GM19455 (cell line): ENCODE measurements at regions not wholly inside any gene's neighbourhood (a gene's known extent, or its start where the extent isn't known, plus 50 kb on each side); places are given as distances from the start of the nearest gene placed in this dataset.

Source experiments
- ATAC-seq: cut with Tn5 transposase; IDR thresholded peaks from one replicate; pipeline ENCODE4 v1.9.1; 2021; ENCODE audit not compliant: unreplicated experiment

DNA sequence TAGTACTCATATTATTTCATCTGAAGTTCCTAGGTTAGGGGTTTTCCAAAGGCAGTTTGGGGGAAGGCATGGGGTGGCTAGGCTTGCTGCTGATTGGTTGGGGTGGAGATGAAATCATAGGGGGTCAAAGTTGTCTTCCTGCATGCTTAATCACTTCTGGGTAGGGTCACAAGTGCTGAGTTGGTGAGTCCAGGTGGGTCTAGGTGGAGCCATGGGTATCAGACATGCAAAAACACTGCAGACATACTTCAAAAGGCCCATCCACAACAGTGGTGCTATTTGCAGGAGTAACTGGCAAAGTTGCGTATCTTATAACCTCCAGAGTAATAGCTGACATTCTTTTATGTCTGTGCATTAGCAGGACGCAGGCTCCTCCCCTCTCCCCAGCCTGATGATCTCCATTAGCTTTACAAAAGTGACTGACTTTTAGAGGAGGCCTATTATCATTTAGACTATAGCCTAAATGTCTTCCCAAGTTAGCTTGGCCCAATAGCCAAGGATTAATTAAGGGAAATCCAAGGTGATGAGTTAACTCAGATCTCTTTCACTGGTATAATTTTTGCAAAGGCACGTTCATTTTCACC lies 374.4 kb upstream of the PRMT6 start:
- no peak for ATAC-seq

DNA sequence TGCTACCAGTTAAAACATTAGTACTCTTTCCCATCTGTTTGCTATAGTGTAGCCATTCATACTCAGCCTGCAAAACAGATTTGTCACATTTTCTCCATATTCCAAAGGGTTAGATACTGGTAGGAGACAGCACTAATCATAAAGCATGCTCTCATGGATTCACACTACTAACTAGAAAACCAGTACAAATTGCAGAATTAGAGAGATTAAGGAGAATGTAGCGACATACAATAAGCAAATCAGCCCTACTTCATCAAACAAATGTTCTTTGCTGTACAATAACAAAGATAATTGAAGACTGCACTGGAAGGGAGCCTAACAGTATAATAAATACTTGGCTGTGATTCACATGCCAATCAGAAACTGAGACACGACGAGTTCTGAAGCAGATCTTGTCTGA lies 368.0 kb upstream of the PRMT6 start:
- ATAC-seq = no peak

DNA sequence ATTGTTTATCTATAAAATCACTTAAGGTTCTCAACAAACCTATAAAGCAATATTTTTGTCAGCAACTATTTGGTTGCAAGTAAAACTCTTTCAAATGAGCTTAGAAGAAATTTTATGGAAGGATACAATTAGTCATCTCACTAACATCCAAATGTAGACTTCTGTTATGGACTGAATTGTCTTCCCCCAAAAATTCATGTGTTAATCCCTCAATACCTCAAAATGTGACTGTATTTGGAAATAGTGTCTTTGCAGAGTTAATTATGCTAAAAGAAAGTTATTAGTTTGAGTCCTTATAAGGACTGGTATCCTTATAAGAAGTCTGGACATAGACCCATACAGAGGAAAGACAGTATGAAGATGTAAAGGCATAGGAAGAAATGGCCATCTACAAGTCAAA lies 357.8 kb upstream of the PRMT6 start:
- no peak for ATAC-seq

DNA sequence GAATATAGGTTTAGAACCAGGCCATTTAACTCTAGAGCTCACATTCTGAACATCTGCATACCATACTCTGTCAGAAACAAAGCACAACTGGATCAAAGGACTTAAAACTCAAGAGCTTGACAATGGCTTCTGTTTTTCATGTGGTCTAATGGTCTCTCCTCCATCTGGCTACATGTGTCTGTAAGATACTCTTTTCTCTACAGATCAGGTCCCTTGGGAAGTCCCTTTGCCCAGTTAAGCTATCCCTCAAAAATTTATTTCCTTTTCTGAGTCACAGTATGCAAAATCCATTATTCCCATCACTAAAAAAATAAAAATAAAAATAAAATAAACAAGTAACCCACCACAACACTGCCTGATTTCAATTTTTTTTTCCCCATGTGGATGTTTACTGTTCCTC lies 357.0 kb upstream of the PRMT6 start:
- ATAC-seq = no peak

DNA sequence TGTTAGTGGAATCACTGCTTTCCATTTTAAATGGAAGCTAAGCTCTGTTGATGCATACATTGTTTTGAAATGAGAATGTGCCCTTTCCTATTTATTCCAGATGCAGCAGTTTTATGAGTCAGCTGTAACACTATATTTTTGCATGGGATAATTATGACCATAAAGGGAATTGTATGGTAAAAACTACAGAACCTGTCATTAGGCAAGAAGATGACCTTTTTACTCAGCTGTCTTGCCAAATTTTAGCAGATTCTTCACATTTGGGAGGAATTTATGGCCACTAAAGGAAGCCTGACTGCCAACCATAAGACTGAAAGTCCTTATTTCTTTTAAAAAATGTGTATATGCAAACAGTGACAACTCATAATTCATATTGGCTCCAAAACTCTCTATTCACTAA lies 356.3 kb upstream of the PRMT6 start:
- ATAC-seq = no peak

DNA sequence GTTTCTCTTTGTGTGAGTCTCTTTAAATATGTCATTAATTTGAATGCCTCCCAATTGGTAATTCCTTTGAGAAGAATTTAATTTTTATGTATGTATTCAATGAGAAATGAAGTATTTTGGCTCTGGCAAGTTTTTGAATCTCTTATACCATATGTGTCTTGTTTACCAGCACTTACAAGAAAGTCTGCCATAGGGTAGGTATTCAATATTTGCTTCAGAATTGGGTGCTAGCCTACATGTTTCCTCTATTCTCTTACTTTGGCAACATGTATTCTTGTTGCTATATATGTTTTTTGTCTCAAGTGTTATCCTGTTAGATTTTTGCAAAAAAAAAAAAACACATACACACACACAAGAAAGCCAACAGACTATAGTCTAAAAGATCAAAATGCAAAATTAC lies 350.5 kb upstream of the PRMT6 start:
- ATAC-seq = no peak

DNA sequence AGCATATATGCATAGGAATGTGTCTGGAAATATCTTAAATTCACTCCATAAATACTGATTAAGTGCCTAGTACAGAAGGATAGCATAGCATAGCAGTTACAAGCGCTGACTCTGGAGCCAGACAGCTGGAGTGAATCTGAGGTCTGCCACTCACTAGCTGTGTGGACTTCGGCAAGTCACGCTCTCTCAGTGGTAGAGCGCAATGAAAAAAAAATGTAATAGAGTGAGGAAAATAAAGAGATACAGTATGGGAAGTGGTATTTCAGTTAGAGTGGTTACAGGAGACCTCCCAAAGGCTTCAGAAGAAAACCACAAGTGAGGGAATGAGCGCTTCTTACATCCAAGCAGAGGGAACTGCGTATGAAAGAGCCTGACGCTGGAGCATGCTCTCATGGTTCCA lies 338.9 kb upstream of the PRMT6 start:
- no peak for ATAC-seq

DNA sequence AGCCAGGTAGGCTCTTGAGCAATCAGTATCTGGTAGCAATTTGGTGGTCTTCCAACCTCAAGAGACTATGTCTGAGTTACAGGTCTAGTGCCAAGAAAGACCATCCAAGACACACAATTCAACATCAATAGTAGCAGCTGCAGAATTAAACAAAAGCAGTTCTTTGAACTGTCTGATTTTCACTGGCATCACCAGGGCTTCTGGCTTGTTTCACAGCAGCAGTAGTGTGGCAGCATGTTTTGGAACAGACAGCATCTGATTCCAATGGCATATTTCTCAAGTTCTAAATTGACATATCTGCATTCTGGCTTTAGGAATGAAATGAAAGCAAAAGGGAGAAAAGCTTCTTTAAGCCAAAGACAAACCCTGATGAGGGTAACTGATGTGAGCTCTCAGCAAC lies 334.7 kb upstream of the PRMT6 start:
- ATAC-seq = no peak

DNA sequence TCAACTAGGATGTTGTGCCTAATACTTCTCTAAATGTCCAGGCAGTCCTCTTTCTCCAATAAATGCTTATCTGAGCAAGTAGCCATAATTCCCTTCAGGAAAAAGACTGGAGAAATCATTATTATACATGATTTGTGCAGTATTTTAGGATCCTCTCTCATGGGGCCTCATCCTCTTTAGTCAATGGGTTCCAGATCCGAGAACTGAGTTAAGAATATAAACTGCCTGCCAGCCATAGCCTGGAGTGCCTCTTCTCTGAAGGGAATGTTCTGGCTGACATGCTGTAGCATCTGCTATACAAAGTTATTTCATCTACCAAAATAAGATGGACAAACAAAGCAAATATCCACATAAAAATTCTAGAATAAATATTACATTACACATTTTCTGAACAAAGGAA lies 334.0 kb upstream of the PRMT6 start:
- no peak for ATAC-seq

DNA sequence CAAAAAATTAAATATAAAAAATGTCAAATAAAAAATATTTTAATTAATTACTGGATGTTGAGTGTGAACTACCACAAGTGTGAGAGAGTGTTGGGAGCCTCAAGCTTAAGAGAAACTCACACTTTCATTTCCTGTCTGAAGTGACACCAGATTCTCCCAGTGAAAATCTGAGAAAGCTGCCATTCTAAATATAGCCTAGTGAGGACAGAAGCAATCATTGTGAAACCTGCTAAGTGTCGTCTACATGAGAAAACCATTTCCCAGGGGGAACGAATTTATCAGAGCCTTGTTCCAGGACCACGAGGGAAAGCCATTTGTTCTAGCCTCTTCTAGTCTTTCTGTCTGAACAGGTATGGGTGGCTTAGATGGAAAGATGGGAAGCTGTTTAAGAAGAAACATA lies 329.3 kb upstream of the PRMT6 start:
- no peak for ATAC-seq

DNA sequence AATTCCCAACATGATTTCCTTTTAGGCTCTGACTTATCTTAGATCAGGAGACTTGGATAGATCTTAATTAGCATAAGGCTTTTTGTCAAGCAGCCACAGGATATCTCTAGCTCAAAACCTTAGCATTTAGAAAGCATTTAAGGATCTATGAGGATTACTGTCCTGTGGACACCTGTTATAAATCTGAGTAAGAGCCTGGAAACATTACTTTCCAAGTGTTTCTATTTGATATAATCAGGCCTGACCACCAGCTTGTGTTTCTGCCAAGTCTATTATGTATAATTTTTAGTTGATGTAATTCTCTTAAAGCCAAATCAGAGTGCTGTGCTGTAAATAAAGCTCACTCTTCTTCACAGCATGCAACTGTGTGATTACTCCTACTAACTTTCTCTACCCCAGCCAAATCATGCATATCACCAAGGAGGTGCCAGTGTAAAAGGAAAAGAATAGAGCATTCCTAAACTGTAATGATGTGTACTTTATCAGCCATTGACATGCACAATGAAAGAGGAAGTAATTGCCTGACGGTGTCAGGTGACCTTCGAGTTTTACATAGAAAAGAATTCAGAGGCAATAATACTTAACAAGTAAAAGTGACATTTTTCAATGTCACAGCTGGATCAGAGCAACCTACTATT lies 309.9 kb upstream of the PRMT6 start:
- no peak for ATAC-seq

DNA sequence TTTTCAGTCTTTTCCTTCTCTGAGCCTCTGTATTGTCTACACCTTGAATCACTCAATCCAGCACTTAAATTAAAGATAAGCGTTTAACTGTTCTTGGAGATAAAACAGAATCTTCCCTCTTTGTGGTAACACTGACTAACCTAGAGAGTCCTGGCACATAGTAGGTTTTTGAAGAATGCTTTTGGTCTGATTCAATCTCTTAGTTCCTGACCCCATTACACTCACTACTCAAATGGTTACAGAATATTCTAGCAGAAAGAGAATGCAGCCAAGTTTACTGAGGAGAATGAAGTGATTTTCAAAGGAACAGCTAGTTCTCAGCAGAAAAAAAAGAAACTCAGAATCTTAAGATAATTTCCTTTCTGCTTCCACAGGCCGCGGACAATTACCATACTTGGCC lies 309.2 kb upstream of the PRMT6 start:
- no peak for ATAC-seq

DNA sequence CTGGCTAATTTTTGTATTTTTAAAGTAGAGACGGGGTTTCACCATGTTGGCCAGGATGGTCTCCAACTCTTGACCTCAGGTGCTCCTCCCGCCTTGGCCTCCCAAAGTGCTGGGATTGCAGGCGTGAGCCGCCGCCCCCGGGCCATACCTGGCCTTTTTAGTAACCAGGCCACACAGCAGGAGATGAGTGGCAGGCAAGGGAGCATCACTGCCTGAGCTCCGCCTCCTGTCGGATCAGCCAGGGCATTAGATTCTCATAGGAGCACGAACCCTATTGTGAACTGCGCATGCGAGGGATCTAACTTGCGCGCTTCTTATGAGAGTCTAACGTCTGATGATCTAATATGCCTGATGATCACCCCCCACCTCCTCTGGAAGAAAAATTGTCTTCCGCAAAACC lies 308.7 kb upstream of the PRMT6 start:
- no peak for ATAC-seq

DNA sequence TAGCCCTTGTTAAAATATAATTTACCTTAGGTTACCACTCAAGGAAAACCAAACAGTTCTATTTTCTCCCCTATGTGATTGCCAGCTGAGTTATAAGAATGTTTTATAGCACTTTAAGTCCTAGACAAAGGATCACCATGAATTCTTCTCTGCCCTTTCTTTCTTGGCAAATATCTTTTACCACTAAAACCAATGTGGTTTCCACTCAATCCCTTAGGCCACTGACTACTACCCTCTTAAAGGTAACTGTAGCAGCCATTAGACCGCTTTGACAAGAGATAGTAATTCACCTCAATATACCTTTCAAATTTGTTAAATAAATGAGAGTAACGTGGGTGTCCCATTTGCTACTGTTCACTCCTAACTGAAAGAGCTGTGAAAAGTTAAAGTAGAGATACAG lies 307.9 kb upstream of the PRMT6 start:
- ATAC-seq = no peak

DNA sequence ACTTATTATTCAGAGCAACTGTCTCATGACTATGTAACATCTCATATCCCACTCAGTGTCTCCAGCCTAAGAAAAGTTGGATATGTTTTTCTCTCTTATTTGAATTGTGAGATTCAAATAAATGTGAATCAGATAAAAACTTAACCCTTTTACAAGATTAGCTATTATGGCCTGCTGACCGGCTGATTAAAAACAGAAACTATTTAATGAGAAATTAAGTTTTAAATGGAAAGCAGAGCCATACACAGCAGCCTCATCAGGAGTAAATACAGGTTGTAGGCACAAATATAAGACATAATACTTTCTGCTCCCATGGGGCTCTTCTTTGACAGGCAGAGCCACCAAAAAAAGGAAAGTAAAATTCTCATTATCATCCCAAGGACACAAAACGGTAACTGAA lies 307.0 kb upstream of the PRMT6 start:
- ATAC-seq = no peak

DNA sequence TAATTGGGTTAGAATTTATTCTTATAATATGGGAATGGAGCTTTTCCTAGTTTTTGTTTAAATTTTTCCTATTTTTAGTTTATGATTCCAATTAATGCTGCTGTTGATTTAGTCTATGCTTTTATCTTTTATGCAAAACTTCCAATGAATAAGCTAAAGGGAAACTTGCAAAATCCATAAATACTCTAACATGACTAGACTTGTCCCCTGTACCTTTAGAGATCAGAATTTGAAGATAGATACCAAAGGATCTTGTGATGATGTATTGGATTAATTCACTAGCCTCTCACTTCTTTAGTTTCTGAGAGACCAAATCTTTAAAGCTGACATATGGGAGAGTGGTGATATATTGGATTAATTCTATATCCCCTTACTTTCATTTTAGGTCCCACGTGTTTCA lies 306.6 kb upstream of the PRMT6 start:
- no peak for ATAC-seq

DNA sequence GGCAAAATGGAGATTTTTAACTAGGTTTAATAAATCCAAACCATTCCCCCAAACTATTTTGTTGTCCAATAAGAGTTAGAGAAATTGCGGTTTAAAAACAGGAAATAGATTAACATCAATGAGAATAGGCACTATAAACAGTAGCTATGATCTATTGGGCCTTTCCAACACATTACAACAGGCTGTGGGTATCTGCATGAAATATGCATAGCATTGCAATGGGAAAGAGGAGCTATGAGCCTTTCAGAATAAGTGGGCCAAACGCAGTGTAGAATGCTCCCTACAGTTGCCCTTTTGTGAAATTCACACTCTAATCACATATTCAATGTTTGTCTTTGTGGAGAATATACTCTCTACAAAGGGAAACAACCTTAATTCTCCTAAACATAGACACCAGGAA lies 305.5 kb upstream of the PRMT6 start:
- ATAC-seq = no peak

DNA sequence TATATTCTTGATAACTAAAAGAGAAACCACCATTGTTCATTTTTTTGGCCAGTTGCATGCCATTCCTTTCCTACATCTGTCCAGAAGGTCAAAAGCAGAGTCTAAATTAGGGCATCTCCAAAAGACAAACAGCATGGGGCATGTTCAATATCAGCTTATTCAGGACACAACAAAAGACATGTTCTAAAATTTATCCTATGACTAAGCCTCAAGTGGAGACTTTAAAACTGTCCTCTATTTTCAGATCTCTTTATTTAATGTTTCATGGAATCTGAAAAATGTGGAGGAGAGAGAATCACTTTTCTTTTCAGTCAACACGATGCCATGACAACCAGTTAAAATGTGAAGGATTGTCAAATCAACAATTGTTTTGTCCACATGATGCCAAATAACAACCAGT lies 303.4 kb upstream of the PRMT6 start:
- ATAC-seq = no peak

DNA sequence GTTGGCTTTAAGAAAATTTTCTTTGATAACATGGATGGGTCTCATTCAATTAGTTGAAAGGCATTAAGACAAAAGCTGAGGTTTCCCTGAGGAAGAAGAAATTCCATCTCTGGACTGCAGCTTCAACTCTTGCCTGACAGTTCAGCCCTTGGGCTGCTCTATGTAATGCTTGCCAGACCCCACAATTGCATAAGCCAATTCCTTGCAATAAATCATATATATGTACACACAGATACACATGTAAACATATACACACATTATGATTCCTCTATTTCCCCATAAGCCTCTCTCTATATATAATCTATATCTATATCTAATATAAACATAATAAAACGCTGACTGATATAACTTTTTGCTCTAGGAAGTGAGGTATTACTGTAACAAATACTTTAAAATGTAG lies 301.5 kb upstream of the PRMT6 start:
- no peak for ATAC-seq

DNA sequence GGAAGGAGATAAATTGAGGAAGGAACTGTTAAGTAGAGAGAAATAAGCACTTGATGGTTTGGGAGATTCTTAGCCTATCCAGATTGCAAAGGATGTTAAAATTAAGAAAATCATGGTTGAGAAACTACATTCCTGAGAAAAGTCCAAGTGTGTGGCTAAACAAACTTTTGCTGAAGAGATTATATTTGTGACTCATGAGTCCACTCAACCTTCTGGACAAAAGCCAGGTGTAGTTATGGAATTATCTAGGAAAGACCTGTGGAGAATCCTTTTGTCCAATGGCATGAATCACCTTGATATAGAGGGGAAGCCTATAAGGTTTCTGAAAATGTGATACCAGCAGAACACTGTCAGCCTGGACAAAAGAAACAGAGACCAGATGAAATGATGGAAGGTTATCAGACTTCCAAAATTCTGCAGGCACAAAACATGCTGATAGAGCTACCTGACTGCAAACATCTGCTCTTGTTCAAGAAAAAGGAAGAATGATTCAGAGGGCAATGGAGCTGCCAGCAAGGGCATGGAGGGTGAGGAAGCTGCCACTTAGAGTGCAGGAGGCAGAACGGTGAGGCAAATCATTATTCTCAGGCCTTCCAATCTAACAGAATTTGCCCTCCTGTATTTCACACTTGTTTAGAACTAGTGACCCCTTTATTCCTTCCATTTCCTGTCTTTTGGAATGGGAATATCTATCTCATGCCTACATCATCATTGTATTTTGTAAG lies 300.6 kb upstream of the PRMT6 start:
- no peak for ATAC-seq

DNA sequence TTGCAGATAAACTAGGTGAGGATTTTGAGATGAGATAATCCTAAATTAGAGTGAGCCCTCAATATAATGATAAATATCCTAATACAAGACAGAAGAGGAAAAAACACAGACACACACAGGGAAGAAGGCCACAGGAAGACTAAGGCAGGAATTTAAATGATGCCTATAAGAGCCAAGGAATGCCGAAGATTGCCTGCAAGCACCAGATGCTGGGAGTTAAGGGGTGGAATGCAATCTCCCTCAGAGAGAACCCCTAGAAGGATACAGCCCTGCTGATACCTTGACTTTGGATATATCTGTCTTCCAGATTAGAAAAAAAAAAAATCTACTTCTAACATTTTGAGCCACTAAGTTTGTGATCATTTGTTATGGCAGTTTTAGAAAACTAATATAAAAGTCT lies 299.7 kb upstream of the PRMT6 start:
- no peak for ATAC-seq

DNA sequence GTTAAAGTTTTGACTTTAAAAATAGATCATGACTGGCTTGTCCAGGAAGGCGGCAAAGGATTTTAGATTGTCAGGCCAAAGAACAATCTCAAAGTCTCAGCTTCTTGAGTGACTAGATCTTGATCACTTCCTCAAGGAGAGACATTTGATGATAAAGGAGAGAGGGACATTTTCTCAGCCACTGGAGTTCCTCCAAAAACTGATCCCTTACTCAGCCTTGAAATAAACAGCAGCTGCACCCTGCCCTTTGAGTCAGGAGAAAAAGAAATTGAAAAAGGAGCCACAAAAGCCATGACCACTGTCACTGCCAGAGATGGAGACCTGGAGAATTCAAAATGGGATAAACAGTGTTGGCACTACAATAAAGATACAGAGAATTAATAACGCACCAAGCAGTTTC lies 288.4 kb upstream of the PRMT6 start:
- no peak for ATAC-seq

DNA sequence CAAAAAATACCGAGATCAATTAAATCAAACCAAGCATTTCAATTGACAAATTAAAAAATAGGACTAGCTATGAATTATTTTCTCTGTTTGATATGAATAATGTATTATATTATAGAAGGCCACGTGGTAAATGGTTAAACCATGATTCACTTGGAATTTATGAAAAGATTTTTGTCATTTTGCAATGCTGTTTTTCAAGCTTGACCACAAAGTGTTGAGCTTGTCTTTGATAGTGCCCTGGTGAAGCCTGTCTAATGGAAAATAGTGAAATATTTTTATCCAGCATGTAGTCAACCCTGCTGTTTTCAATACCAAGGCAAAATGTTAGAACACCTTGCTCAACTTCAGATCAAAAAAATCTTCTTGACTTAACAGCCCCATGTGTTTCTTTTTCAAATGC lies 288.0 kb upstream of the PRMT6 start:
- ATAC-seq = no peak
